Lower leg skin (tissue), 4 donors: ENCODE measurements at regions not wholly inside any gene's neighbourhood (a gene's known extent, or its start where the extent isn't known, plus 50 kb on each side); places are given as distances from the start of the nearest gene placed in this dataset.

ENCODE experiments used
- DNase-seq, 2 donors: peaks; one replicate each; pipeline ENCODE4 v3.0.0-alpha.2; 2019; ENCODE audit warnings: low spot score in 2 of 2
- H3K4me3 ChIP-seq: fragments of 200-600 bp; sonication (generic); 2 replicates; pipeline ENCODE4 v1.5.1; 2017; ENCODE audit warnings: mild to moderate bottlenecking, low read depth; ENCODE audit not compliant: poor library complexity, severe bottlenecking
- CTCF ChIP-seq, 3 donors: fragments of 450-650 bp; IDR thresholded peaks; one replicate each; pipeline ENCODE4 v1.5.1; 2016; ENCODE audit warnings: antibody characterized with exemption in 3 of 3, mild to moderate bottlenecking in 3 of 3, moderate library complexity in 2 of 3
- POLR2A ChIP-seq, 2 donors: fragments of 450-650 bp; IDR thresholded peaks; one replicate each; pipeline ENCODE4 v1.6.1; 2016 to 2017; ENCODE audit warnings: antibody characterized with exemption in 2 of 2, mild to moderate bottlenecking in 1 of 2, moderate library complexity in 1 of 2
- WGBS, 2 donors: methylation state at CpG; one replicate each; pipeline ENCODE4 v1.1.5; 2018; 5-methylcytosine and 5-hydroxymethylcytosine counted together
- intact Hi-C: fragments of 100-400 bp; cut with DNase I; formaldehyde crosslinking; loops from one replicate; pipeline ENCODE4 v1.15.0; 2023; ENCODE audit warnings: low total_unique reads

- intact Hi-C loops = no loop called here
- TF ChIP-seq CTCF (IDR thresholded peaks at IDR 0.05) (no peak), POLR2A (IDR thresholded peaks at IDR 0.05) (no peak)
- H3K4me3 ChIP-seq = no peak overlapping the region
- 87 to 88% methylated on average over 9 to 10 of the region's 11 CpGs for WGBS, 2 donors
- peak in 1 of 2 donors; percentile 54 for DNase-seq
Measured at GRCh38 chr10:130578532-130579289, 442.5 kb downstream of the GLRX3 start.

- TF ChIP-seq POLR2A (IDR thresholded peaks at IDR 0.05) = no peak
- TF ChIP-seq CTCF (IDR thresholded peaks at IDR 0.05) = no peak
- H3K4me3 ChIP-seq = no peak overlapping the region
- WGBS, 2 donors = 49 to 52% methylated on average over 4 of the region's 4 CpGs
- DNase-seq = no peak
- intact Hi-C loops = no loop called here
Measured at GRCh38 chr10:130579913-130580312, 443.7 kb downstream of the GLRX3 start.

- DNase-seq = peak in 1 of 2 donors; percentile 53
- WGBS, 2 donors = 89 to 92% methylated on average over 5 of the region's 5 CpGs
- TF ChIP-seq POLR2A (IDR thresholded peaks at IDR 0.05) (no peak), CTCF (IDR thresholded peaks at IDR 0.05) (no peak)
- intact Hi-C loops = no loop called here
- no peak overlapping the region for H3K4me3 ChIP-seq
Measured at GRCh38 chr10:130580975-130581374, 444.8 kb downstream of the GLRX3 start.

GRCh38 chr10:130587718-130588117 lies 451.5 kb downstream of the GLRX3 start:
- no peak for TF ChIP-seq POLR2A (IDR thresholded peaks at IDR 0.05)
- TF ChIP-seq CTCF (IDR thresholded peaks at IDR 0.05) = no peak
- DNase-seq = no peak
- intact Hi-C loops = no loop called here

GRCh38 chr10:130606001-130606405 lies 469.8 kb downstream of the GLRX3 start:
- WGBS, 2 donors = 12 to 22% methylated on average over 9 of the region's 9 CpGs
- no peak for TF ChIP-seq POLR2A (IDR thresholded peaks at IDR 0.05)
- no peak for TF ChIP-seq CTCF (IDR thresholded peaks at IDR 0.05)

More at GRCh38 chr10:130587718-130588117, 451.5 kb downstream of the GLRX3 start:
- H3K4me3 ChIP-seq = no peak overlapping the region
- WGBS, 2 donors = 86 to 89% methylated on average over 4 of the region's 4 CpGs

GRCh38 chr10:130607366-130607765 lies 471.2 kb downstream of the GLRX3 start:
- TF ChIP-seq POLR2A (IDR thresholded peaks at IDR 0.05) (no peak), CTCF (IDR thresholded peaks at IDR 0.05) (no peak)
- no peak overlapping the region for H3K4me3 ChIP-seq
- WGBS, 2 donors = 82 to 85% methylated on average over 9 of the region's 9 CpGs
- intact Hi-C loops = no loop called here
- DNase-seq = no peak

More at GRCh38 chr10:130606001-130606405, 469.8 kb downstream of the GLRX3 start:
- intact Hi-C loops = no loop called here
- H3K4me3 ChIP-seq = no peak overlapping the region
- DNase-seq = no peak
